ENCODE measurements at regions not wholly inside any gene's neighbourhood (a gene's known extent, or its start where the extent isn't known, plus 50 kb on each side); places are given as distances from the start of the nearest gene placed in this dataset.
A peak's percentile ranks its signal among the peaks of the same experiment; 100 is the strongest.

DNA sequence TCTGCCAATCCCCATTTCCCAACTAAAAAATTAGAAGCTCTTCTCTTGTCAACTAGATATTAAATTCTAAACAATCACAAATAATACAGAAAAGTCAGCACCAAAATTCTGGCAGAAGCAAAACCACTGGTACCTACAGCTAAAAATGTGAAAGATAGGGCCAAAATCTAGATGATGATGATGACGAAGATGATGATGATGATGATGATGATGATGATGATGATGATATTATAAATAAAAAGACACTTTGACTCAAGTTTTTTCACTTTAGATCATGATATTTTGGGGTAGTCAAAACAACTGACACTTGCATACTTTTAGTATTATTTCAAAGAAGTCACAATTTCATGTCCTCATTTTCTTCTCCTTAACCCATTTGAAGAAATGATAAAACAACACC, 470.1 kb upstream of the NR2F2 start:
- DNase-seq, result no peak

DNA sequence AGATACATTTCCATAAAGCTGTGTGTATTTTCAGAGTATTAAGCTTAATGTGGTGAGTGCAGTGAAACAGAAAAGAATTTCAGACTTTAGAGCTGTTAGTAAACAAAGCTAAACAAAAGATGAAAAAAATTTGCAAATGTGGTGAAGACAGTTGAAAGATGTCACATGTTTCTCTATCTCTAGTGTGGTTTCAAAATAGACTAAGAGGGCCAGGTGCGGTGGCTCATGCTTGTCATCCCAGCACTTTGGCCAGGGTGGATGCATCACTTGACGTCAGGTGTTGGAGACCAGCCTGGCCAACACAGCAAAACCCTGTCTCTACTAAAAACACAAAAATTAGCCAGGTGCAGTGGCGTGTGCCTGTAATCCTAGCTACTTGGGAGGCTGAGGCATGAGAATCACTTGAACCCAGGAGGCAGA, 466.0 kb upstream of the NR2F2 start:
- peak; percentile 65 for DNase-seq

DNA sequence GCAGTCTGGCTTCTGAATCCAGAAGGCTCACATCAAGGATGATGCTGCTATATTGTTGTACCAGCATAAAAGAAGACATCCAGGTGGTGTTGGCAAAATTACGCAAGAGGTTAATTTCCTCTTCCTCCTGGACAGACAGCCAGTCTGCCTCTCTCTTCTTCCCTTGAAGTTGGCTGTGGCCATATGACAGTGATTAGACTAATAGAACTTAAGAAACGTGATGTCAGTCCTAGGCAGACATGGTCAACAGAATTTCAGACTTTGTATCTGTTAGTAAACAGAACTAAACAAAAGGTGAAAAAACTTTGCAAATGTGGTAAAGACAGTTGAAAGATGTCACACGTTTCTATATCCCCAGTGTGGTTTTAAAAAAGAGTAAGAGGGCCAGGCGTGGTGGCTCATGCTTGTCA, 465.2 kb upstream of the NR2F2 start:
- no peak for DNase-seq

DNA sequence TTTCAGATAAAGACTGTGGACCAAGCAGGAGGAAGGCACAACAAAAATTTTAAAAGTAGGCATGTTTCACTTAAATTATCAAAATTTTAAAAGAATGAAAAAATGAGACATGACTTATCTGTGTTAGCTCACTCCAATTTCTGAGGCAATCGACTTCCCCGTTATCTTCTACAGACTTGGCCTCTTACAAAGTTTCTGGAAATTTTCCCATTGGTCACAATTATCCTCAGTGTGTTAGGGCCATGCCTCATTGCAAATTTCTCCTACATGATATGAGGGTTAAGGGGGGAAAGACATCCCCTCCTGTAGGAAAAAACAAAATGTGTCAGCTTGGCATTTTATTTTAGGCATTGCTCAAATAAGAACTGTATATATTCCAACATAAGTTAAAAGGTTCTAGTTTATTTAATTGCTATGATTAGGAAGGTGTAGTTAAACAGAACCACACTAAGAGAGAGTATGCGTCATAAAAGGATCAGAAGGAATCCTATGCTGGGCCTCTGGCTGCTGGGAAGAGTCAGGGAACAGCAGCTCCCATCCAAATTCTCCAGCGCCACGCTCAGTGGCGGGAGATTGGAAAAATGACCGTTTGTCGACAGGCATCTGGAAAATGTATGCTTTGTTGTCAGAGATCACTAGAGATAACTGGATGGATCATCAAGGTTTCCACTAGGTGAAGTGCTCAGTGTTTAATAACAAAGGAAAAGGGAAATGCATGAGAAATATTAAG, 463.6 kb upstream of the NR2F2 start:
- DNase-seq, result no peak

DNA sequence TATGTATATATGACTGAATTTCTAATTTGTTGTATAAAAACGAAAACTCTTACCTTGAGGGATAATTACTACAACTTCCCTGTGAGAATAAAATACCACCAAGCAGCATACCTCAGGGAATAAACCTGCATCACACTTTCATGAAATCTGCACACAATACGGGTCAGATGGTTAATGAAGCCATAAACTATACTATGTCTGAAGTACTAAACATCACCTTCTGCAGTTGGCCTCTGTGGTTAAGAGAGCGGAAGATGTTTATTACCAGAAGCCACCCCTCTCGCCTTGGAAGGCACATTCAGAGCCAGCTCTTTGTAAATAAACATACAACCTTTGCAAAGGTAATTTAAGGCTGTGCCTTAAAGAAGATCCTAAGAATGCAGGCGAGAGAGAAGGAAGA, 462.1 kb upstream of the NR2F2 start:
- no peak for DNase-seq

DNA sequence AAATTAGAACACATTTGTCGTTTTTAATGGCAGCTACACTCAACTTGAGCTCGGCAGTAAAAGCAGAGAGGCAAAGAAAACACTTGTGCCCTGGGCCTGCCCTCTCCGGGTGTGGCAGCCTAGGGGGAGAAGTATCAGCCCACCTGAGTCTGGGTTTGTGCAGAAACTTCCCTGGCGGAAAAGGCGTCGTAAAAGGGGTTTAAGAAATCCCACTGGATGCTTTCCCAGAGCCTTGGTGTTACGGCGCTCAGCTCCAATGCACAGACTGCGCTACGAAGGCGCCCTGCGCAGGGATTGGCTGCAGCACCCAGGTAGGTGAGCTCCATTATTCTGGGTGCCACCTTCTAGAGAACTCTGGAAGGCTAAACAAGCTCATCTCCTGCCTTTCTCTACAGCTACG, 461.5 kb upstream of the NR2F2 start:
- no peak for DNase-seq

DNA sequence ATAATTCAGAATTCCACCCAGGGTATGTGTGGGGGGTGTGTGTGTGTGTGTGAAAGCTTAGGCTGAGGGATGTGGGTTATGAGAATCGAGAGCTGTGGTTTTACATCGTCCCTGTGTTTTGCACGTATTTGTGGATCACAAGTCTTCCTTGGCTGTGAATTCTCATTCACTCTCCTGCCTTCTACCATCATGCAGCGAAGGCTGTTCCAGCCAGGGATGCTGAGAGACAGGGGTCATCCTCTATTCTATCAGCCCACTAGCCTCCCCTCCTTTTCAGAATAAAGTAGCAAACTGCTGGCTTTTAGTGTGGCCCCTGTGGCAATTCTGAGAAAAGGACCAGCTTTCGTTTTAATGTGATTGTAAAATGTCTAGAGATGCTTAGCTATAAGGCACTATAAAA, 460.6 kb upstream of the NR2F2 start:
- DNase-seq, result no peak

DNA sequence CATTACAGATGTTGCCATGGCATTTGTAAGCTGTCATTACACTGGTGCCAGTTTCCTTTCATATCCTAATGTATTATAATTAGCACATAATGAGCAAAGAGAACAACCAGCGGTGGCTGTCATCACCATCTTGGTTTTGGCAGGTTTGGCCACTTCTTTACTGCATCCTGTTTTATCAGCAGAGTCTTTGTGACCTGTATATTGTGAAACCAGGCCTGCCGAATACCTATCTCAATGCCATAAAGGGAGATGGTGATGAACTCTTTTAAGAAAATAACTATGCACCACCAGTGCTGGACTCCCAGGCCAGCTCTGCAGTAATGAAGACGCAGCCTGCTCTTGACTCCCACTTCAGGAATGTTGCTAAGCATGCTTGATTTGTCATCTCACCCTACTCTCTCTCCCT, 458.1 kb upstream of the NR2F2 start:
- DNase-seq, result no peak

DNA sequence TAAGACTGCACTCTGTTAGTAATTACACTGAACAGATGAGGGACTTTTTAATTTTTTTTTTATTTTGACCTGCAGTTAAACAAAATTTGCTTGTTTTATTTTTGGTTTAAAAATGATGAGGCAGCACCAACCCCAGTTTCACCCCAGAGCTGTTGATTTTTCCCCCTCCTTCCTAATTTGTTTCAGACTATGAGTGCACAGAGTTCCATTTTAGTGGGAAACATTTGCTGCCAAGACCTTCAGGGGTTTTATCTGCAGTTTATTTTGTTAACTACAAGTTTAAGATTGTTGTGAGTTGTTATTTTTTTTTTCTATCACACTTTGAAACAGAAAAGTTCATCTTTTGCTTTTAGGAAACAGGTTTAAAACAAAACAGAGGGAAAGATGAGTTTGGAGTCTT, 455.9 kb upstream of the NR2F2 start:
- DNase-seq, result no peak

DNA sequence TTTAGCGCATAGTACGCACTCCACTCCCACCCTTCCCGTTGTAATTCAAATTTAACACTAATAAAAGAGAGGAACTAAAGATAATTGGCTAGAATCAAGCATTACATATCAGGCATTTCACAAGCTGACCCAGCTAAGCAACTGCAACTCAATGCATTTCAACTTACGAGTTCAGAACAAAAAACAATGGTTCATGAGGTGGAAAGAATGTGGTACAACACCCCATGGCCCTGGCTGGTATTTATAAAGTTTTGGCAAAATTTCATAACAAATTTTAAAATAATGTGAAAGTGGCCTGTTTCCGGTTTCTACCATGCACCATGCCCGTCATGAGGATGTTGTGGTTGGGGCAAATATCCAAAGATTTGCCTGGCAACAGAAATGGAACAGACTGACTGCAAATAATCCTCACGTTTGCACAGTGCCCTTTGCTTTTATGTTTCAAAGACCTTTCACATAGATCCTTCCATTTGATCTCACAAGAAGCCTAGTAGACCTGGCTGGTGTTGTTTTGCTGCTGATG, 455.3 kb upstream of the NR2F2 start:
- DNase-seq, result peak; percentile 21

DNA sequence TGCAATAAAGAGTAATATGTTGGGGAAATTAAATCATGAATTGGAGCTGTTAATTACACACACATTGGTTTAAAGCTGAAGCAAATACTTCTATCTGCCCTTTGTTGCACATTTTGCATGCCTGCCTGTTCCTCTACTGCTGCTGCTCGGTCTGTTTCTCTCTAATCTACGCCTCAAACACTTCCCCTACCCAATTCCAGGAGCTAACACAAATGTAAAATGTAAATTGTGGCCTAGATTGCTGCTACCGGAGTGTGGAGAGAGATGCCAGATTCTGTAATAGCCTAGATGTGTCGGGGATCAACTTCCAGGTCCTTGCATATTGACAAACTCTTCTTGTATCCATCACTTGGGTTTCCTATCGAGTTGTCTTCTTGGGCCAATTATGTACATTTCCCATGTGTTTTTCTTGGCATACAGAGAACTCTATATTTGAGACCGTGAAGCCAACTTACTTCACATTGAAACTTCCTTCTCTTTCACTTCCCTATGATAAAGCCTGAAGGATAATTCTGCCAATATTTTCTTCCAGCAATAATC, 450.4 kb upstream of the NR2F2 start:
- DNase-seq, result no peak

DNA sequence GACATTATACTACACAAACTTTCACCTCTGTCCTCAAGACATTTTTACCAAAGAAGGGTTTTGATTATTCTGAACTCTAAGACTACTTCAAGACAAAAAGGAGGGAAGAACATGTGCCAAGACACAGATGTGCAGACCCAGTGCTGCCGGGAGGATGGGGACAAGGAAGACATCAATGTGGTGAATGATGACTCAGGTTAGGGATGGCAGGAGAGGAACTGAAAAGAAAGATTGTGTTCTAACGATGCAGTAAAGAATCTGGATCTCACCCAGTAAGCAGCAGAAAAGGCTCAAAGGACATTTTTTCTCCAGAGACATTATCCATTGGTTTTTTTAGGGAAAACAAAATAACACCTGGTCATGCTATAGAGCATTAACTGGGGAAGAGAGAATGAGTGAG, 449.9 kb upstream of the NR2F2 start:
- no peak for DNase-seq

DNA sequence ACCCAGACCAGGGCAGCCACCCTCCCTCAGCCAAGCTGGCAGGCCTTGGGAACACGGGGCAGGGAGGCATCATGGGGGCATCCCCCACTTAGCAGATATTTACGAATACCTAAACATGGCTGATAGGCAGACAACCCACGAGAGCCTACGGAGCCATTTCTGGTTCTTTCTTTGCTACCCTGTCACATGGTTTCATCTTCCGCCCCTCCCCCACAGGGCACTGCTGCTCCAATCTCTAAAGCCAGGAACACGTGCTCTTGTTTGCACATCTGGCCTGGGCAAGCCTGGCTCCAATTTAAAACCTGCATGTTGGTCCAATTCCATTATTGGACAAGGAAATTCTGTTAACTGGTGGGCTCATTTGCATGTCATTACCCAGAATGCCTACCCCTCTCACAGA, 447.4 kb upstream of the NR2F2 start:
- no peak for DNase-seq

DNA sequence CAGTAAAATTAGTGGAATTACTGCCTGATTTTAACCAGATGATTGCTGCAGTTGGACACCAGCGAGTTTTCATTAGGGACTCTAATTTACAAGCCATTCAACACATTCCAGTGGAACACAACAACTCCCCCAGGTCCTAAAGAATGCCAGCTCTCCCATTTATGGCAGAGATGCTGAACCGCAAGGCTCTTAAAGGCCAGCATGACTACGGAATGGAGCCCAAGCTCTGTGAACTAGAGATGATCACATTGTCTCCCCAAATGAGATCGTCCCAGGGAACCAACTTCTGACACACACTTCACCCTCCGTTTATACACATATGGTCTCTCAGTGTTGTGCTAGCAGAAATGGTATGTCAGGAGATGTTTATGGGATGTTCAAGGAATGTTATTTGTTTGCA, 446.2 kb upstream of the NR2F2 start:
- no peak for DNase-seq

DNA sequence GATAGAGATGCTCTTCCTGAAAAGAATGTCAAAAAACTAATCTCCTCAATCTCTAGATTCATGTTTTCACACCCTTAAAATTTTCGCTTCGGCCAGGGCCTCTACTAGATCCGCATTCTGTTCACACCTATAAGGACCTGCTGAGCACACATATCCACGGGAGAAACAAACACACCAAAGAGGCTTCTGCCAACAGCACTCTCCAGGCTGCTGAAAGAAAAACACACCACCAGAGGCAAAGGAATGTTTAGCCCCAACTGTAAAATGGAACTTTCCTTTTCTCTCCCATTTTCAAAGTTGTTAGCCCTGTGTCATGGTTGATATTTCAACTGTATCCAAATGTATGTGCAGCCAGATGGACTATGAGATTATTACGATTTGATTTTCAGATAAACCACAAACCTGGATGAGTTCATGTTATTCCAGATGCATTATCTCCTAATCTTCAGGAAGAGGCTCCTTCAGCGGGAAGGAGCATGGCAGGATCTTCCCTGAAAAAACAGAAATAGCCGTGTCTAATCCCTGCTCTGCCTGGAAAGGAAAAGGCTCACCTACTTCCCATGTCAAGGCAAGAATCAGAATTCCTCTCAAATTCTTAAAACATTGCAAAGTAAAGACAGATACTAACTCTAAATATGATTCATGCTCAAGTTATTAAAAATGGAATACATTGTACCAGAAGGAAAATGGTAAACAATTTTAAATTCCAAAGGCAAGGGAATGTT, 442.7 kb upstream of the NR2F2 start:
- DNase-seq, result no peak

DNA sequence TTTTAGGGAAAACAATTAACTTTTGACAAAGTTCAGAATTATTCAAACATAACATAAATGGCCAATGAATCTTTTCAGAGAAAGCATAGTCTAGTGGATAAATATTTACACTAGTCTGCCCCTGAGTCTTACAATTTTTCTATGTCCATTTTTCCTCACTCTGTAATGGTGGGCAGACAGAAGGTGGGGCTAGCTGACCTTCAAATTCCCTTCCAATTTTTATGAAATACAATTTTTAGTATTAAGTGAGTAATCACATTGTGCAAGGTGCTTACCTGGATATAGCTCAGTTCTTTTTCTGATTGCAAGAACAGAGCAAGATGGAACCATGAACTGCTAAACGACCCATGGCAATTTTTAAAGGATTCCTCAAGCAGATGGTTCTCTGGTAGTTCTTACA, 441.7 kb upstream of the NR2F2 start:
- DNase-seq, result no peak

DNA sequence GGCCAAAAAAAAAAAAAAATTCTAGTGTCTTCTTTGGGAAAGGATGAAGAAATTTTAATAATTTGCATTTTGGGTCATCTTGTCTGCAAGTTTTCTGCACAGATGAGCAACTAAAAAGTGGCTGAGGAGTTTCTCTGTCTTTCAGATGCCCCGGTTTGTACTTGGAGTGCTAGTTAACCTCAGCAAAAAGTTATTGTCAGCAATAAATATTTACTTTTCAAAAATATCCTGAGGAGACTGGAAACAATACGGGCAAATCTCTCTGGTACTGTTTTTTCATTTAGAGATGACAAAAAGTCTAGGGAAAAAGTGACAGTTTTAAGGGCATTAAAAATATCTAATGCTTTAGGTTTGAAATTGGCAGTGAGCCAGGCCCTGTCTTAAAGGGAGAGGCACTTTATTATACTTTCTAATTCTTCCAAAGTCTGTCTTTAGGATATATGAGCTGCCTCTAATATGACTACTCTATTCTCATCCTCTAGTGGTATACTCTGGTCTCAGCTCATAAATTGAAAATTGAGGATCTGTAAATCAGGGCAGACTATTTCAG, 436.0 kb upstream of the NR2F2 start:
- no peak for DNase-seq

DNA sequence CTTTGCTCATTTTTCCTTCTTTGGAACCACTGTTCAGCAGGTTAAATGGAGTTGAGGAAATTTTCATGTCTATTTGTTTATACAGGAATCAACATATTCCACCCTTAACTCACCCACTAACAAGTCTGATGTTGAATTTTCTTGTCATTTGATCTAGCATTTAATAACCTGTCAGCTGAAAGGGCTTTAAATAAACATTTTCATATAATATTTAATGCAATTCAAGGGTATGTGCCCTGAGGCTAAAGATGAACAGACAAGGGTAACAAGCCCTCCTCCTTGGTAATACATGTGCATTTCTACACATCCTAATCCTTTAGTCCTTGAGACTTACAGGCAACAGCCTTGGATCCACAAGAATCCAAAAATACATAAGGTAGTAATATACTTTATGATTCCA, 435.0 kb upstream of the NR2F2 start:
- no peak for DNase-seq

DNA sequence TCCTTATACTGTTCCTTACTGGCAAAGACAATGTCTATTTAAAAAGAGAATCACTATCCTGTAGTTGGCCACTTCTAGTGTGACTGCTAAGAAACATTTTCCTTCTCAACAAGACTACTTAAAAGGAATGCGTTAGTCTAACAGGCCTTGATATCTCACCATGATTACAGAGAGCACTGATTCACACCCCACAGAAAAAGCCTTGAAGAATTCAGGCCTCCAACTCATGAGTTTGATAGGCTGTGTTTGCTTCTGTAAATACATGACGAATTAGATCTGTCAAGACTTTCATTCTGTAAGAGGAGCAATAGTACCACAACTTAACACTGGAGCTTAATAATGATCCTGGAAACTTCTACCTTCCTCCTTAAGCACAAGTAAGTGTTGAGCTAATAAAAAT, 432.8 kb upstream of the NR2F2 start:
- DNase-seq, result no peak

DNA sequence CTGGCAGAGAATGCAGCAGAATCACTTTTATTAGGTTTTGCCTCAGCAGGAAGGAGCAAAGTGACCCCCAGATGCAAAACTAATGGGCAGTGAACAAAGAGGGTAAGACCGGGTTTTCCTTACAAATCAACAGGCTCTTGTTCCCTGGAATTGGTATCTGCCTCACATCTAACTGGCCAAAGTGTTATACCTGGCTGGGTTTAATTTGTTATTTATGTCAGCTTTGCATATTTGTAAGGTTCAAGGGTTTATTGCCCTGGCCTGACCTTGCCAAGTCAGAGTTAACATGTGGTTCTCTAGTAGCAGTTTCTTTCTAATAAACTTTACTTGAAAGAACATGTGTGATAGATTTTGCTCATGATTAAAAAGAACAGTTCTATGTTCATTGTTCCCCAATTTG, 431.7 kb upstream of the NR2F2 start:
- no peak for DNase-seq

DNA sequence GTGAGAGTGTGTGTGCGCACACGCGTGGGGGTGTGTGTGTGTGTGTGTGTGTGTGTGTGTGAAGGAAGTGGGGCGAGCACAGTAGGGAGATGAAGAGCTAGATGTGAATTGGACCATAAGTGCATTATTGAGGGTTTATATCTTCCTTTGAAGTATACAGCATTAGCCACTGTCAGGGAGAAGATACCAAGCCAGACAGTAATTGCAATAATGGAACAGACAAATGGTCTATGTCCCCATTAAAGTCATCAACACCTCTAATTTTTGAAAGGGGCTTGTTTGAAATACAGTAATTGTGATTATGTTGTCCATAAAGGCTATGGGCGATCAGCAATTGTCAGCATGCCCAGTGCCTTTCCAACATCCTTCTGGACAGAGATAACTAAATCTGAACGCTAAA, 429.2 kb upstream of the NR2F2 start:
- no peak for DNase-seq

DNA sequence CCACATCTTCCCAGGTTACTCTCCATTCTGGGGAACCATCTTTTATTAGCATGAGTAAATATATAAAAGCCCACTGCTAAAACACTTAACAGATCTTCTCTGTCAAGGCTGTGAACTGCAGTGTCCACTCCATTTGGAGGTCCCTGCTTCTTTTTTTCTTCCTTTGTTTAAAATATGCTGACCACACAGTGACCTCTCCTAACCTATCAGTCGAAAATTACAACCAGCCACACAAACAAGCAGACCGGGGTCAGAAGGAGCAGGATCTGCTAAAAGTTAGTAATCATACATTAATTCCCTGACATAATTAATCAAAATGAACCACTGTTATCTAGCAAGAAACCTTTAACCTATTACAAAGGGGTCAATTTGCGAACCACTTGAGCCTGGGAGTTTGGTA, 427.9 kb upstream of the NR2F2 start:
- no peak for DNase-seq

DNA sequence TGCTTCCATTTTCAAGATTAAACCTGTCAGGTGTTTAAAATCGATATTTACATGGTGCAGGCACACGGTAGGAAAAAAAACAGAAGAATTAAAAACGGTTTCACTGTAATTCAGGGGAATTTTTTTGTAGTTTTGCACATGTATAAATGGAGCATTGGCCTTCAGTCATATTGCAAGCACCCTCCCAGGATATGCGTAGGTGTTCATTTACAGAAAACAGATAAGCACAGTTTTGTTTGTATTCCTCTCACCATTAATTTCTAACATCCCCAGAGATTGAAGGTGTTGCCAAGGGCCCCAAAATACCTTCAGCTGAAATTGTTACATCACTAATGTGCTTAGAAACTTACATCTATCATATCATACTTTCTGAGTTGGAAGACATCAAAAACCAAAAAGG, 427.1 kb upstream of the NR2F2 start:
- DNase-seq, result no peak

DNA sequence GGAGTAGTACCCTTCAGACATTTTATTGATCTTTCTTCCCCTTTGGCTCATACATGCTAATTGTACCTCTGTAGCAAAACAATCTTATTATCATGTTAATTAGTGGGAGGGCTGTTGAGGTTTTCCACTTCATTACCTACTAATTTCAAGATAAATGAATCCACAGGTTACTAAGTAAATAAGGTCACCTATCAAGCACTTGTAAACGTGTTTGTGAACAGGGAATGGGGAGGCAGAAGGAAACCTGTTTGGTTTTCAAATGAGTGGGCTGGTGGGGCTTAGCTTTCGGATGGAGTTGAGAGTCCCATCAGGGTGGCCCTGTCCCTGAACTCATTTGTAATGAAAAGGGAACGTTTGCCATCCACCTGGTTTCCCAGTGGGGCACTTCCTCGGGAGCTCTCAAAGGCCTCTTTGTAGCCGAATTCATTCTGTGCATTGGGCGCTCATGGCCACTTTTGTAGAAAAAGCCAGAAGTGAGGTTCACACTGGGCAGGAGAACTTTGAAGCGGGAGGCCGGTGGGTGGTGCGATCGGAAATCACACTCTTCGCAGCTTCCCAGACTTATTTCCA, 419.8 kb upstream of the NR2F2 start:
- no peak for DNase-seq

Measured in NCI-H2029 (cell line).